GM21367 (cell line): ENCODE measurements at regions not wholly inside any gene's neighbourhood (a gene's known extent, or its start where the extent isn't known, plus 50 kb on each side); places are given as distances from the start of the nearest gene placed in this dataset.

Source experiments
- ATAC-seq: cut with Tn5 transposase; IDR thresholded peaks from one replicate; pipeline ENCODE4 v1.9.1; 2021; ENCODE audit not compliant: unreplicated experiment

GRCh38 chr1:65486613-65487012 lies 66.1 kb downstream of the LEPR start:
- ATAC-seq: no peak

- ATAC-seq: no peak
These were observed 69.0 kb downstream of the LEPR start for GRCh38 chr1:65489481-65489880.

GRCh38 chr1:65490231-65491009 lies 70.0 kb downstream of the LEPR start:
- ATAC-seq: no peak

- ATAC-seq: no peak
These were observed 71.0 kb downstream of the LEPR start for GRCh38 chr1:65491472-65491871.

GRCh38 chr1:65493802-65494201 lies 73.3 kb downstream of the LEPR start:
- no peak for ATAC-seq

GRCh38 chr1:65494671-65495070 lies 74.2 kb downstream of the LEPR start:
- ATAC-seq: no peak

- no peak for ATAC-seq
These were observed 74.7 kb downstream of the LEPR start for GRCh38 chr1:65495137-65495536.

GRCh38 chr1:65497256-65497830 lies 76.9 kb downstream of the LEPR start:
- ATAC-seq: no peak

GRCh38 chr1:65503427-65503826 lies 83.0 kb downstream of the LEPR start:
- ATAC-seq: no peak

GRCh38 chr1:65504263-65504662 lies 83.8 kb downstream of the LEPR start:
- no peak for ATAC-seq

GRCh38 chr1:65505547-65506300 lies 85.3 kb downstream of the LEPR start:
- no peak for ATAC-seq

GRCh38 chr1:65508051-65508450 lies 87.6 kb downstream of the LEPR start:
- ATAC-seq: no peak

GRCh38 chr1:65509912-65510680 lies 89.6 kb downstream of the LEPR start:
- ATAC-seq: no peak

- ATAC-seq: no peak
These were observed 90.5 kb downstream of the LEPR start for GRCh38 chr1:65510961-65511360.

- ATAC-seq: no peak
These were observed 91.9 kb downstream of the LEPR start for GRCh38 chr1:65512383-65512782.

GRCh38 chr1:65512967-65513780 lies 92.7 kb downstream of the LEPR start:
- ATAC-seq: no peak

GRCh38 chr1:65514041-65514440 lies 93.6 kb downstream of the LEPR start:
- ATAC-seq: no peak

- ATAC-seq: no peak
These were observed 104.4 kb downstream of the LEPR start for GRCh38 chr1:65524931-65525265.

- ATAC-seq: no peak
These were observed 105.0 kb downstream of the LEPR start for GRCh38 chr1:65525266-65526048.

GRCh38 chr1:65526049-65526556 lies 105.6 kb downstream of the LEPR start:
- no peak for ATAC-seq
